ENCODE measurements at regions not wholly inside any gene's neighbourhood (a gene's known extent, or its start where the extent isn't known, plus 50 kb on each side); places are given as distances from the start of the nearest gene placed in this dataset.

DNA sequence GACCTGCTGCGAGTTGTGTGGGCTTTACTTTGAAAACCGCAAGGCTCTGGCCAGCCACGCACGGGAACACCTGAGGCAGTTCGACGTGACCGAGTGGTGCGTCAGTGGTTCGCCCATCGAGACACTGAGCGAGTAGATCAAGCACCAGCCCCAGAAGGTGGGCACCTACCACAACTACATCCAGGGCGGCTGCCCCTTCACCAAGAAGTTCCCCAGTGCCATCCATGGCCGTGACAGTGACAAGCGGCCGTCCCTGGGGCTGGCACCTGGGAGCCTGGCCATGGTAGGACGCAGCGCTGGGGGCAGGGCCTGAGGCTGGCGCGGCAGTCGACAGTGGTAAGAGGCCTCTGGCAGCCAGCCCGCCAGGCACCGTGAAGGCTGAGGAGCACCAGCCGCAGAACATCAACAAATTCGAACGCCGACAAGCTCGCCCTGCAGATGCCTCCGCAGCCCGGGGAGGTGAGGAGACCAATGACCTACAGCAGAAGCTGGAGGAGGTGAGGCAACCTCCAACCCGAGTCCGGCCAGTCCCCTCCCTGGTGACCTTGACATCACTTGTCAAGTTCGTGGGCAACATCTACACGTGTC, 545.2 kb upstream of the CCDC179 start:
- TF ChIP-seq POLR2AphosphoS5 (IDR thresholded peaks at IDR 0.05; ENCODE audit: low read depth, low read length) (no peak), PAX5 (IDR thresholded peaks at IDR 0.05; ENCODE audit: insufficient read depth, low read length, severe bottlenecking) (no peak), POLR2A (IDR thresholded peaks at IDR 0.05; ENCODE audit: low read depth, low read length) (no peak), TAF1 (IDR thresholded peaks at IDR 0.05; ENCODE audit: low read depth, low read length) (no peak), POU2F2 (IDR thresholded peaks at IDR 0.05; ENCODE audit: low read depth, low read length) (no peak), SPI1 (IDR thresholded peaks at IDR 0.05; ENCODE audit: low read depth, low read length) (no peak)
